Smooth muscle cell (in vitro differentiated cells): ENCODE measurements at regions not wholly inside any gene's neighbourhood (a gene's known extent, or its start where the extent isn't known, plus 50 kb on each side); places are given as distances from the start of the nearest gene placed in this dataset.

ENCODE experiments used
- DNase-seq: peaks from one replicate; lab custom pipeline; 2025; ENCODE audit not compliant: unreplicated experiment; lab: John Stamatoyannopoulos, UW
- H2AFZ ChIP-seq: fragments of 200-600 bp; sonication (generic); 2 replicates; pipeline ENCODE4 v1.6.0; 2016; ENCODE audit warnings: antibody characterized with exemption, low read depth, mild to moderate bottlenecking
- H3F3A ChIP-seq: fragments of 200-600 bp; sonication (generic); 2 replicates; pipeline ENCODE4 v1.6.0; 2017; ENCODE audit warnings: antibody characterized with exemption, low read depth
- H3K27ac ChIP-seq: fragments of 200-600 bp; sonication (generic); 2 replicates; pipeline ENCODE4 v1.5.1; 2016; ENCODE audit warnings: low read depth, mild to moderate bottlenecking
- H3K27me3 ChIP-seq: fragments of 200-600 bp; sonication (generic); 2 replicates; pipeline ENCODE4 v1.6.1; 2016; ENCODE audit warnings: low read depth, mild to moderate bottlenecking
- H3K36me3 ChIP-seq: fragments of 200-600 bp; sonication (generic); 2 replicates; pipeline ENCODE4 v1.5.1; 2016; ENCODE audit warnings: low read depth
- H3K4me1 ChIP-seq: fragments of 200-600 bp; sonication (generic); 2 replicates; pipeline ENCODE4 v1.5.1; 2016; ENCODE audit warnings: low read depth
- H3K4me2 ChIP-seq: fragments of 200-600 bp; sonication (generic); 2 replicates; pipeline ENCODE4 v1.6.0; 2016; ENCODE audit warnings: mild to moderate bottlenecking
- H3K4me3 ChIP-seq: fragments of 200-600 bp; sonication (generic); 2 replicates; pipeline ENCODE4 v1.5.1; 2016; ENCODE audit warnings: mild to moderate bottlenecking
- H3K79me2 ChIP-seq: fragments of 200-600 bp; sonication (generic); 2 replicates; pipeline ENCODE4 v1.6.0; 2016; ENCODE audit warnings: low read depth, mild to moderate bottlenecking
- H3K9ac ChIP-seq: fragments of 200-600 bp; sonication (generic); 2 replicates; pipeline ENCODE4 v1.6.0; 2016; ENCODE audit warnings: low read depth
- H3K9me3 ChIP-seq: fragments of 200-600 bp; sonication (generic); replicated peaks from 2 replicates; pipeline ENCODE4 v1.5.1; 2016; ENCODE audit warnings: low read depth
- H4K20me1 ChIP-seq: fragments of 200-600 bp; sonication (generic); 2 replicates; pipeline ENCODE4 v1.6.0; 2016; ENCODE audit warnings: low read depth
- WGBS: methylation state at CpG from one replicate; pipeline ENCODE4 v1.1.7; 2016; ENCODE audit warnings: low lambda C conversion rate; 5-methylcytosine and 5-hydroxymethylcytosine counted together
- TF ChIP-seq, protein P1 (sequence below): fragments of 200-600 bp; sonication (generic); IDR thresholded peaks from 2 replicates; pipeline ENCODE4 v1.5.1; 2017; ENCODE audit warnings: borderline replicate concordance, mild to moderate bottlenecking, antibody characterized with exemption; ENCODE audit not compliant: insufficient read depth, poor library complexity, severe bottlenecking

DNA sequence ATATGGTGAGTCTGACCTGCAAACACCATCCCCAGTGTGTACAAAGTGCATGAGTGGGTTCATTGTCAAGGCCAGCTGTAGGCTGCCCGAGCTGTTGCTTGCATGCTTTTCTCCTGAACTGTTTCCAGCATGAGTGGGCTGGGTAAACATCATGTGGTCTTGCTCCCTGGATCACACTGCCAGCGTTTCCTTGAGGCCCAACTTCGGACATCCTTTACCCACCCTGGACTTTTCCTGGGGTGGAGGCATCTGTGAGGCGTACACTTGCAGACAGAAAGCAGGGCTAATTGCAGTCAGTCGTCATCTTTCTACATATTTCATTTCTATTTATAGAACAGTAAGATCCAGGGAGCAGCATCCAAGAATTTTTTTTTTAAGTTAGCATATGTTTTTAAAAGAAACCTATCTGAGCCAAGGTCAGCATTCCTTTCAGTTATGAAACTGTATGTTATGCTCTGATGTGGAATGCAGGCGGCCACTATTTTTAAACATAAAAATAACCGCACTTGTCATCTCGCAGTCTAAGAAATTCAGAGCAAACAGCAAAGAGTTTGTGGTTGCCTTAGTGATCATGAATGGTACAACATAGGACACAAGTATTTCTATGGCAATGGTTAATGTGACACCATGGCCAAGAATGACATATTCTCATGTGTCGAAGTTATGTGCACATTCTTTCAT, 106.5 kb upstream of the DMRT1 start:
- no peaks in the 10 kb centered on the region for H4K20me1 ChIP-seq
- no peak overlapping the region for H2AFZ ChIP-seq
- TF ChIP-seq, protein P1, sequence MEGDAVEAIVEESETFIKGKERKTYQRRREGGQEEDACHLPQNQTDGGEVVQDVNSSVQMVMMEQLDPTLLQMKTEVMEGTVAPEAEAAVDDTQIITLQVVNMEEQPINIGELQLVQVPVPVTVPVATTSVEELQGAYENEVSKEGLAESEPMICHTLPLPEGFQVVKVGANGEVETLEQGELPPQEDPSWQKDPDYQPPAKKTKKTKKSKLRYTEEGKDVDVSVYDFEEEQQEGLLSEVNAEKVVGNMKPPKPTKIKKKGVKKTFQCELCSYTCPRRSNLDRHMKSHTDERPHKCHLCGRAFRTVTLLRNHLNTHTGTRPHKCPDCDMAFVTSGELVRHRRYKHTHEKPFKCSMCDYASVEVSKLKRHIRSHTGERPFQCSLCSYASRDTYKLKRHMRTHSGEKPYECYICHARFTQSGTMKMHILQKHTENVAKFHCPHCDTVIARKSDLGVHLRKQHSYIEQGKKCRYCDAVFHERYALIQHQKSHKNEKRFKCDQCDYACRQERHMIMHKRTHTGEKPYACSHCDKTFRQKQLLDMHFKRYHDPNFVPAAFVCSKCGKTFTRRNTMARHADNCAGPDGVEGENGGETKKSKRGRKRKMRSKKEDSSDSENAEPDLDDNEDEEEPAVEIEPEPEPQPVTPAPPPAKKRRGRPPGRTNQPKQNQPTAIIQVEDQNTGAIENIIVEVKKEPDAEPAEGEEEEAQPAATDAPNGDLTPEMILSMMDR, result no peak

DNA sequence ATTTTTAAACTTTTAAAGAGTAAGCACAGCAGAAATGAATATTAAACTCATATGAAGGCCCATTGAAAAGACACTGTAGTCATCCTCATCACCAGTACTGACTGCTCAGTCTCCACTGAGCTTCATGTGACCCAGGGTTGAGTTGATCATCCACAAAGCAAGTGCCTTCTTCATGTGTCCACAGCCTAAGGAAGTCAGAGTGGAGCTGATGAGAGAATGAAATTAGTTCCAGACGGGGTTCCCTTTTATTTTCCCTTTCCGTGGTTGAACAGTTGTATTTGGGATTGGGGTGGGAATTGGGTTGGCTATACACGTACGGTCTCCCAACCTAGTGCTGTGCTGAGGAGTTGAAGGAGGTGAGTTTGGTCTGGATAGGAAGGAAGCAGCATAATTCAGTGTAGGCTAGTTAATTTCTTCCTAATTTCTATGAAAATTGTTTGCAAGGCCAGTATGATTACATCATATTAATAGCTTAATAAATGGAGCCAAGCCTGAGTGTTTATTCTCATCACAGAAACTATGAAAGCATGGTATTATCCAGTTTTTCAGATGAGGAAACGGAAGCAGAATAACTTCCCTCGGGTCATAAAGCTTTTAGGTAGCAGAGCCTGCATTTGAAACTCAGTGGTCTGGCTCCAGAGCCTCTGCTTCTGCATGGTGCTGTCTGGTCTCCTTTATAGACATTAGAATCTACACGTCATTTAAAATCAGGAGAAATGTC, 103.9 kb upstream of the DMRT1 start:
- Histone ChIP-seq H3K27ac (peak overlapping the region; percentile 86), H3K9me3 (no peaks in the 10 kb centered on the region), H3K79me2 (no peaks in the 10 kb centered on the region), H3K4me2 (peak overlapping the region; percentile 34), H3K36me3 (no peaks in the 10 kb centered on the region), H3K27me3 (no peaks in the 10 kb centered on the region), H2AFZ (no peak overlapping the region), H4K20me1 (no peaks in the 10 kb centered on the region), H3F3A (peaks cover 22% of the 10 kb centered on the region), H3K4me1 (peaks cover 9% of the 10 kb centered on the region), H3K9ac (peak overlapping the region; percentile 40), H3K4me3 (no peak overlapping the region)
- 81% methylated on average over 7 of the region's 7 CpGs for WGBS
- TF ChIP-seq, protein P1, result no peak
- no peak for DNase-seq

More for the DNA sequence above, 106.5 kb upstream of the DMRT1 start:
- no peaks in the 10 kb centered on the region for H3K9me3 ChIP-seq
- peak overlapping the region; percentile 56 for H3K4me2 ChIP-seq
- no peaks in the 10 kb centered on the region for H3K27me3 ChIP-seq
- H3K4me1 ChIP-seq, result peaks cover 9% of the 10 kb centered on the region
- 35% methylated on average over 9 of the region's 9 CpGs for WGBS
- no peaks in the 10 kb centered on the region for H3K36me3 ChIP-seq
- H3K4me3 ChIP-seq, result no peak overlapping the region
- H3F3A ChIP-seq, result peaks cover 19% of the 10 kb centered on the region
- no peaks in the 10 kb centered on the region for H3K79me2 ChIP-seq
- no peak for DNase-seq
- peak overlapping the region; percentile 93 for H3K27ac ChIP-seq
- H3K9ac ChIP-seq, result peak overlapping the region; percentile 55

DNA sequence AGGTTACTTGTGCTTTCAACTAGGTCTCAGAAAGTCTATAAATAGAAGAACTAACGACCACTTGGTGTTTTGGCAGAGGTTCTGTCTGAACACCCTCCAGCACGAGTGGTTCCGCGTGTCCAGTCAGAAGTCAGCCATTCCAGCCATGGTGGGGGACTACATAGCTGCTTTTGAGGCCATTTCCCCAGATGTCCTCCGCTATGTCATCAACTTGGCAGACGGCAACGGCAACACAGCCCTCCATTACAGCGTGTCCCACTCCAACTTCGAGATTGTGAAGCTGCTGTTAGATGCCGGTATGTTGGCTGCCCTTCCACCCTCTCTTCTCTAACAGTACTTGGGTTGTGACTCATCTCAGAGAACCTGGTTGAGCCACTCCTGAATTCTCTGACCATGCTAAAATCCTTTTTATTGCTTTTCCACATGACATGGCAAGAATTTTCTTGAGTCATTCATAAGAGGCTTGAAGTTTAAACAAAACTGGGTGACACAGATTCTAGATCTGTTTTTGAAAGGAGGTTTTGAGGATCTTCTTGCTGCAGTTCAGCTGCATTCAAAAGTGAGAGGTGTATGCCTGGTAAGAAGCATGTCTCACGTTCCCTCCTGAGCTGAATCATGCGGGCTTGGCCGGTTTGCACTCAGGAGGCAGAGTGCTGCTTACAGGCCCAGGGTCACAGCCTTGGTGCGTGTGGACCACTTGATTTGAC, 103.1 kb upstream of the DMRT1 start:
- peak overlapping the region; percentile 86 for H3K27ac ChIP-seq
- no peaks in the 10 kb centered on the region for H3K36me3 ChIP-seq
- WGBS, result 49% methylated on average over 14 of the region's 14 CpGs
- no peaks in the 10 kb centered on the region for H3K9me3 ChIP-seq
- H2AFZ ChIP-seq, result no peak overlapping the region
- DNase-seq, result no peak
- TF ChIP-seq, protein P1, result no peak
- H3K79me2 ChIP-seq, result no peaks in the 10 kb centered on the region
- H4K20me1 ChIP-seq, result no peaks in the 10 kb centered on the region
- peaks cover 22% of the 10 kb centered on the region for H3F3A ChIP-seq
- peak overlapping the region; percentile 59 for H3K9ac ChIP-seq
- H3K4me2 ChIP-seq, result peak overlapping the region; percentile 56
- peaks cover 9% of the 10 kb centered on the region for H3K4me1 ChIP-seq
- no peak overlapping the region for H3K4me3 ChIP-seq
- no peaks in the 10 kb centered on the region for H3K27me3 ChIP-seq
